Retinal pigment epithelial cell (primary cell): ENCODE measurements at regions not wholly inside any gene's neighbourhood (a gene's known extent, or its start where the extent isn't known, plus 50 kb on each side); places are given as distances from the start of the nearest gene placed in this dataset.

ENCODE experiments used
- DNase-seq: peaks from one replicate; pipeline ENCODE4 v3.0.0-alpha.2; 2010; ENCODE audit warnings: low read depth
- H3K4me3 ChIP-seq: 2 replicates; pipeline ENCODE4 v1.5.1; 2011; ENCODE audit warnings: mild to moderate bottlenecking, low read length, control low read depth, moderate library complexity
- CTCF ChIP-seq: conservative IDR thresholded peaks from 2 replicates; pipeline ENCODE4 v1.5.1; 2011; ENCODE audit warnings: low read depth, low read length, control low read depth, inconsistent platforms

DNA sequence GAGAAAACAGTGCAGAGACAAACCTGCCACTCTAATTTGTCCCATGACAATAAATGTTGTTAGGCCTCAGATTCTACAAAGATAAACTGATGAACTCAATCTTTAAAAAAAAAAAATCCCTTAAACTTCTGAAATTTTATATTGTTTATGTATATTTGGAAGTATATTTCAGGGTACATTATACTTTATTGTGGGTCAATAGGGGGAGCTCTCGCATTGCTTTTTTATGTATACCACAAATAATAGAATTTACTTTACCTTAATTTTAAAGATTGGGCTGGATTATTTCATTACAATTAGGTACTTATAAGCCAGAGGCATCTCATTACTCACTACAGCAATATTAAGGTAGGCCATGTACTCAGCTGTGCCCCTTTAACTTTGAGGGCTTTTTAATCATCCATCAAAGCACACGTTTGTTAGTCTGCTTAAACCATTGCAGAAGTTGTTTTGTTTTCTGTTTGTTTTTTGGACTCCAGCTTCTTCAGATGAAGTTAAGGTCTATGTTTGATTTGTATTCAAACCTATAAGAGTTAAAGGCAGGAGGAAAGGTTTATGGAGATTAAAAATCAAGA, 56.3 kb upstream of the EYA4 start:
- no peak for DNase-seq
- peak; percentile 56 for TF ChIP-seq CTCF
- H3K4me3 ChIP-seq, result no peak overlapping the region

DNA sequence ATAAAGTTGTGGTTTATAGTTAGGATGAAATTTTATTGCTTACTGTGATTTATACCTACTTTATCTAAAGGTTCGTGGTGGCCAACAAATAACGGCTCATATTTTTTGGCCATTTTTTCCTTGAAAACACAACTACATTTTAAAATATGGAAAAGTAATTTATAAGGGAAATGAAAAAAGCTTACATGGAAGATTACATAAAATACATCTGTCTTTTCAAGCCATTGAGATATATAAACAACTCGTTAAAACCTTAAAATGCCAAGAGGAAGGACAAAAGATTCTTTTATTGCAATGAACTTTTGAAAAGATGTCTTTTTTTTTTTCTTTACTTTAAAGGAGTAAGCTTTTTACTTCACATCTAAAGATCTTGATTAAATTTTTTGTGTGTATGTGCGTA, 55.4 kb upstream of the EYA4 start:
- no peak overlapping the region for H3K4me3 ChIP-seq
- DNase-seq, result no peak
- TF ChIP-seq CTCF, result no peak

DNA sequence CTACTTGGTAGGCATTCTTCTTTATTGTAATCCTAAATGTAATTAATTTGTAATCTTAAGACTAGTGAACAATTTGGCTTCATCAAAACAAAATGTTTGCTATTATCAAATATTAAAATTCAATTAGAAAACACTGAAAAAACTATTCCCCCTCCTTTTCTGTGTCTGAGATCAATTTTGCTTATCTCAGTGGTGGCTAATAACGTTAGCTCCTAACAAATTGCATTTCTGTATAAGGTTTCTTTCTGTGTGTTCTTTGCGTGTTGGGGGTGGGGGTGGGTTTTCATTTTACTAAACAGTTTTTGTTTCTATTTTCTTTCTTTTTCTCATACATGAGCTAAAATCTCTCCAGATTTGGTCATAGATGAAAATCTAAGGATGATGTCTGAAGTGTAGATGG, 54.0 kb upstream of the EYA4 start:
- no peak for DNase-seq
- no peak for TF ChIP-seq CTCF
- no peak overlapping the region for H3K4me3 ChIP-seq

DNA sequence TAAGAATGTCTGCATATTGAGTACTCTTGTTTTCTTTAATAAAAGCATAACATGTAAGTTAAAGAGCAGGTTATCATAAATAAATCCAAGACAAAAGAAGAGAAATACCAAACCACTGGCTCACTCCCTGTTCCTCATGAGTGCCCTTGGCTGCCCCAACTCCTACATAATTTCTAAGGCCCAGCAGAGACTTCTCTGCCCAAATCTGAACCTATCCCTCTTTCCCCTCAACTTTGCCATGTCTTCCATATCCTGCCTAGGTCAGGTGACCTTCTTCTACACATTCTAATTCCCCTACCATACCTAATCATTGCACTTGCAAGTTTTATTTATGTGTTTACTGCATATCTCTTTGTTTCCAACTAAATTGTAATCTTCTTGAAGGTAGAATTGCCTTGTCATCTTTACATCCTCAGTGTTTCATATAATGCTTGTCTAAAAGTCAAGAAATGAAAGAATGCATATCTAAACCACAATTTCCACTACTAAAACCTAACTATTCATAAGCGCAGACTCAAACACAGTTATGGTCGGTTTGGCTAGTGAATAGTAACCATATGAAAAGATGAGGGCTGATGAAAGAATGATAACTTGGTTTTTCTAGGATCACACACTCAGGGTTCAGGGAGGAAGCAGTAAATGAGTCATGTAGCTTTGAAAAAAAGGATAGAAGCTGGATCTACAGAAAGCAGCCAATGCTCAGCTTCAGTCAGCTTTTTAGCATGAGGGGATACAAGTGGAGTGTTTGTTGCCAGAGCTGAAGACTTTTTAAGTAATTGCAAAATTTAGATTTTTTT, 53.3 kb upstream of the EYA4 start:
- H3K4me3 ChIP-seq, result no peak overlapping the region
- no peak for DNase-seq
- TF ChIP-seq CTCF, result no peak

GRCh38 chr6:133190912-133191311, 50.2 kb upstream of the EYA4 start:
- DNase-seq, result no peak
- TF ChIP-seq CTCF, result no peak
- no peak overlapping the region for H3K4me3 ChIP-seq

GRCh38 chr6:133191323-133191722, 49.8 kb upstream of the EYA4 start:
- no peak for TF ChIP-seq CTCF
- H3K4me3 ChIP-seq, result no peak overlapping the region
- DNase-seq, result no peak
